ENCODE measurements at regions not wholly inside any gene's neighbourhood (a gene's known extent, or its start where the extent isn't known, plus 50 kb on each side); places are given as distances from the start of the nearest gene placed in this dataset.
A peak's percentile ranks its signal among the peaks of the same experiment; 100 is the strongest.

DNA sequence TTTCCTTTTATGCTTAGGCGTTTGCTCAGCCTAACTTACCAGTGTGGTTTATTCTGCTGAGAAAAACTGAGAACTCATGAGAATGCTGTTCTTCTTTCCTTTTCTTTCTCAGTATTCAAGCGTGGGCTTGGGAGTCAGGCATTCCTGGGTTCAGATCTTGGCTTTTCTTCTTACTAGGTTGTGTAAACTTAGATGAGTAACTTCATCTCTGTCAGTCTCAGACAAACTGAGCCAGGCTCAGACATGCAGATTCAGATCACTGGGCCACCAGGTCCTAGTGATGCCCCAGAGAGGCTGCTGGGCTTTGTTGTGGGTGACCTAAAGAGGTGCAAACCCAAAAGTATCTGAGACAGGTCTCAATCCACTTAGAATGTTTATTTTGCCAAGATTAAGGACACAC, 95.8 kb upstream of the MPHOSPH6 start:
- Mint-ChIP-seq H3K36me3 (no peaks in the 10 kb centered on the region), H3K4me3 (no peak overlapping the region), H3K4me1 (no peaks in the 10 kb centered on the region), H3K27me3 (ENCODE audit: low read depth in 3 of 3) (peaks cover 5 to 9% (median 8%) of the 10 kb centered on the region in 3 donors), H3K27ac (peak overlapping the region in 1 of 7 donors; percentile 66), H3K9me3 (peaks cover 0 to 12% (median 4%) of the 10 kb centered on the region in 7 donors)
- Histone ChIP-seq H4K20me1 (ENCODE audit: insufficient read depth, low read length) (no peaks in the 10 kb centered on the region), H3K9me3 (replicated peaks in 1 of 2; ENCODE audit: control insufficient read depth in 1 of 2, insufficient read depth in 1 of 2, low read length in 2 of 2) (peaks cover 3 to 5% of the 10 kb centered on the region in 2 donors), H3K9ac (ENCODE audit: insufficient read depth, low read length, poor library complexity, severe bottlenecking) (no peak overlapping the region), H2AFZ (ENCODE audit: insufficient read depth, low read depth, low read length, poor library complexity, severe bottlenecking) (no peak overlapping the region), H3K27ac (ENCODE audit: low read depth in 1 of 2, low read length in 2 of 2) (no peak overlapping the region), H3K4me2 (replicated peaks; ENCODE audit: extremely low read depth, low read length, poor library complexity, severe bottlenecking) (no peak overlapping the region), H3K27me3 (ENCODE audit: control insufficient read depth in 2 of 2, insufficient read depth in 2 of 2, low read length in 2 of 2) (peaks cover 0 to 2% of the 10 kb centered on the region in 2 donors), H3K4me3 (replicated peaks in 1 of 3; ENCODE audit: low read depth in 2 of 3, low read length in 3 of 3) (no peak overlapping the region), H3K4me1 (ENCODE audit: control insufficient read depth in 1 of 2, insufficient read depth in 2 of 2, low read length in 2 of 2) (no peaks in the 10 kb centered on the region), H3K79me2 (ENCODE audit: insufficient read depth, low read length) (no peaks in the 10 kb centered on the region), H3K36me3 (replicated peaks in 1 of 2; ENCODE audit: control insufficient read depth in 1 of 2, insufficient read depth in 2 of 2, low read length in 2 of 2) (no peaks in the 10 kb centered on the region)
- TF ChIP-seq CTCF (IDR thresholded peaks at IDR 0.05), result no peak
- intact Hi-C loops (cut with micrococcal nuclease), result loop anchor here in 1 of 2 donors (10.0 kb wide), 1 partner anchor 949 kb away; no protein-coding TSS in a partner anchor
- WGBS (ENCODE audit: insufficient coverage), result no CpG with 5 or more reads among the region's 2 CpGs
- no peak for DNase-seq

GRCh38 chr16:82264756-82265155, 94.7 kb upstream of the MPHOSPH6 start:
- no peak overlapping the region for H3K27ac Mint-ChIP-seq
- Histone ChIP-seq H3K36me3 (replicated peaks in 1 of 2; ENCODE audit: control insufficient read depth in 1 of 2, insufficient read depth in 2 of 2, low read length in 2 of 2) (no peaks in the 10 kb centered on the region), H3K4me1 (ENCODE audit: control insufficient read depth in 1 of 2, insufficient read depth in 2 of 2, low read length in 2 of 2) (no peaks in the 10 kb centered on the region), H3K79me2 (ENCODE audit: insufficient read depth, low read length) (no peaks in the 10 kb centered on the region), H3K4me3 (replicated peaks in 1 of 3; ENCODE audit: low read depth in 2 of 3, low read length in 3 of 3) (no peak overlapping the region), H3K9me3 (replicated peaks in 1 of 2; ENCODE audit: control insufficient read depth in 1 of 2, insufficient read depth in 1 of 2, low read length in 2 of 2) (peaks cover 3 to 12% of the 10 kb centered on the region in 2 donors), H3K9ac (ENCODE audit: insufficient read depth, low read length, poor library complexity, severe bottlenecking) (no peak overlapping the region), H3K27ac (ENCODE audit: low read depth in 1 of 2, low read length in 2 of 2) (no peak overlapping the region), H2AFZ (ENCODE audit: insufficient read depth, low read depth, low read length, poor library complexity, severe bottlenecking) (no peak overlapping the region), H3K27me3 (ENCODE audit: control insufficient read depth in 2 of 2, insufficient read depth in 2 of 2, low read length in 2 of 2) (peaks cover 0 to 2% of the 10 kb centered on the region in 2 donors), H3K4me2 (replicated peaks; ENCODE audit: extremely low read depth, low read length, poor library complexity, severe bottlenecking) (no peak overlapping the region), H4K20me1 (ENCODE audit: insufficient read depth, low read length) (no peaks in the 10 kb centered on the region)
- no peak for DNase-seq
- no peak overlapping the region for H3K4me3 Mint-ChIP-seq
- intact Hi-C loops (cut with micrococcal nuclease), result loop anchor here in 1 of 2 donors (10.0 kb wide), 1 partner anchor 950 kb away; no protein-coding TSS in a partner anchor
- peaks cover 7 to 9% (median 8%) of the 10 kb centered on the region in 3 donors for H3K27me3 Mint-ChIP-seq (ENCODE audit: low read depth in 3 of 3)
- no peaks in the 10 kb centered on the region for H3K4me1 Mint-ChIP-seq
- WGBS (ENCODE audit: insufficient coverage), result 67% methylated on average over 2 of the region's 7 CpGs
- no peaks in the 10 kb centered on the region for H3K36me3 Mint-ChIP-seq
- peaks cover 6 to 17% (median 12%) of the 10 kb centered on the region in 7 donors for H3K9me3 Mint-ChIP-seq
- TF ChIP-seq CTCF (IDR thresholded peaks at IDR 0.05), result no peak

Data from CD14-positive monocyte (primary cell).